Epidermal melanocyte (primary cell): ENCODE measurements at regions not wholly inside any gene's neighbourhood (a gene's known extent, or its start where the extent isn't known, plus 50 kb on each side); places are given as distances from the start of the nearest gene placed in this dataset.
"Not testable (repeated sequence)": the region's sequence is repeated elsewhere in the genome, so short reads cannot be mapped to it uniquely, and the experiment has no call there.

Experiments
- DNase-seq: peaks from one replicate; pipeline ENCODE4 v3.0.0; 2011; ENCODE audit warnings: low spot score; ENCODE audit not compliant: insufficient read length

GRCh38 chr9:7348692-7349091 is 450.9 kb downstream of the DMAC1 start:
- no peak for DNase-seq

- no peak for DNase-seq
These were observed 452.0 kb downstream of the DMAC1 start for GRCh38 chr9:7347556-7347955.

- DNase-seq = no peak
These were observed 453.4 kb downstream of the DMAC1 start for GRCh38 chr9:7346144-7346543.

- DNase-seq = no peak
These were observed 456.8 kb downstream of the DMAC1 start for GRCh38 chr9:7342736-7343135.

DNA sequence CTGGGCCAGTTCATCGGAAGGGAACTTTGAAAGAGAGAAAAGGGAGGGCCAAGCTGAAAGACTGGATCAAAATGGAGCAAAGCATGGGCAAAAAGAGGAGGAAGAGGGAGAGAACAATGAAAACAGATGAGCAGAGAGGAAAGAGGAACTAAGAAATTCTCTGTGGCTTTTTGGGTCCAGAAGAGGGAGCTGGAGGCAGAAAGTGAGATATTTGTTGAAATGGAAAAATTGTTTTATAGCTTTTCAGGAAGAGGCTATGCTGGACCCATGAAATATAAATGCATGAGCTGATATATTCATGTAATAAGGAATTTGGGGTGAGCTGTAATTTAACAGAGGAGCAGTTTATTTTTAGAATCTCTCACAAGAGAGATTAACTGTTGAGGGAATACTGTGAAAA is 457.3 kb downstream of the DMAC1 start:
- no peak for DNase-seq

DNA sequence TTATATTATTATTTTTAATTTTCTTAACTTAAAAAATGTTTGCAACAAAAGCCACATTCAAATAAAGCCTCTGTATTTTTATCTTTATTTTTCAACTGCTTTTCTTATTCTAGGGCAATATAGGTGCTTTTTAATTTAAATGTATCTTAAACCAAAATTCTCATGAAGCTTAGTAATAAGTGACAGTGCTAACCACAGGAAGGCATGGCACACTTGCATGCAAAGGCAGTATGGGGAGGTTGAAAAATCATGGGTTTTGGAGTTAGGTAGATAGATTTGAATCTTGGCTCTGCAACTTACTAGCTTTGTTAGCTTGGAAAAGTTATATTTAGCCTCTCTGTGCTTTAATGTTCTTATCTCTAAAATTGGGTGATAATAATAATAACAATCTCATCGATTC is 458.0 kb downstream of the DMAC1 start:
- DNase-seq = no peak

GRCh38 chr9:7340451-7340850 is 459.1 kb downstream of the DMAC1 start:
- DNase-seq = no peak

- no peak for DNase-seq
These were observed 460.8 kb downstream of the DMAC1 start for GRCh38 chr9:7338586-7339281.

DNA sequence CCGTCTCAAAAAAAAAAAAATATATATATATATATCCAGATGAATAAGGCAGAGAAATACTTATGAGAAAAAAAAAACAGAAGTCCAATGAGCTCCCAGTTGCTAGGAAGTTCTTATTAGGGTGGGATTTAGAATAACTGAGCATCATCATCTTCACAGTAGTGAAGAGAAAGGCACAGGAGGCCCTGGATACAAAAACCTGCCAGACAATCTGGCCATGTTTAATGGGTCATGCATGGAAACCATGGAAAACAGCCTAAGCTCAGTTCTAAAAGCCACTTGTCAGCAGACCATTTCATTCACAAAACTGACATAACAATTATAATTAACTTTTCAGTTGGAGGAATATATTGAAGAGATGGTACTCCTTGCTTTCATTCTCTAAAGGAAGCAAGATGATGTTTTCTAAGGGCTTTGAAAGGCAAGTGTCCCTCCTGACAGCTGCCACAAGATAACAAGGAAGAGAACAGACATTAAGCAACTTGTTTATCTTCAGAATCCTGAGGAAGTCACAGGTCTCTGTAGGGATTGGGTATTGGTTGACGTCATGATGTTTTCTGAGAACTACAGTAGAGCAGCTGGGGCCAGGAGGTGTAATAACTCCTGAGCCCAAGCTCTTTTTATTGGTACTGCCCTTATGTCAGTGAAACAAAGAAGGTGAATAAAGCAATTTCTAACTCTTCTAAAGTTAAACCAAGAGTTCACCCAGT is 463.1 kb downstream of the DMAC1 start:
- no peak for DNase-seq

DNA sequence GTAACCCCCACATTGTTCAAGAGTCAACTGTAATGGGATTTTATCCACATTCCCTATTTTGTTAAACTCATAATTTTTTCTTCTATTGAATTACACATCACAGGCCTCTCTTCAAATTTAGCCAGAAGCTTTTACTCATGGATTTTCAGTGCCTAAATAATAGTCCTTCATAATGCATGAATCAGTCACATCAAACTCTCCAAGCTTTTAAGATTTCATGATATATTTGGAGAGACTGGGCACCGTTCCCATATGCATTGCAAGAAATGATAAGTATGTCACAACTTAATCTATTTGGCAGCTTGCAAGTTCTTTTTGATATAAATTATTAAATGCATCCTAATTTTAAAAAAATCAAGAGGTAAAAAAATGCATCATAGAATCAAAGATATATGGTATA is 465.9 kb downstream of the DMAC1 start:
- DNase-seq = no peak

- no peak for DNase-seq
These were observed 466.8 kb downstream of the DMAC1 start for GRCh38 chr9:7332780-7333179.

DNA sequence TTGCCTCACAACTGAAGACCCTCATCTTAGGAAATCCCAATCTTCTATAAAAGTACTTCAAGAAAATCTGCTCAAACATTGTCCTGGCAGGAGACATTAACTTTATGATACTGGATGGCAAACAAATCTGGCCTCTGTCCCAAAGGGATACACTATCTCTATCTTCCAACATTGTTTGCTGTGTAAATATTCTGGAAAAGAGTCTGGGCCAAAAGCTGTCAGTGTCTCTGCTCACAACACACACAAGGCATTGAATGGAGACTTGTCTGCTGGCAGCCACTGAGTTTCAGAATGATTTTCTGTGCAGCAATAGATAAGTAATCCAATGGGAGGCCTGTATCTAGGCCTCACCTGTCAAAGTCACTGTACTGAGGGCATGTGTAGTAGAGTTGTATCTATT is 471.1 kb downstream of the DMAC1 start:
- DNase-seq = no peak

- no peak for DNase-seq
These were observed 473.6 kb downstream of the DMAC1 start for GRCh38 chr9:7325995-7326394.

GRCh38 chr9:7324152-7324598 is 475.4 kb downstream of the DMAC1 start:
- DNase-seq = no peak

- DNase-seq = no peak
These were observed 478.7 kb downstream of the DMAC1 start for GRCh38 chr9:7320841-7321240.

GRCh38 chr9:7320139-7320538 is 479.4 kb downstream of the DMAC1 start:
- no peak for DNase-seq

- DNase-seq = no peak
These were observed 480.7 kb downstream of the DMAC1 start for GRCh38 chr9:7318920-7319319.

GRCh38 chr9:7316967-7317366 is 482.6 kb downstream of the DMAC1 start:
- DNase-seq = no peak

GRCh38 chr9:7316166-7316795 is 483.3 kb downstream of the DMAC1 start:
- no peak for DNase-seq

GRCh38 chr9:7315746-7316145 is 483.8 kb downstream of the DMAC1 start:
- no peak for DNase-seq

- no peak for DNase-seq
These were observed 484.5 kb downstream of the DMAC1 start for GRCh38 chr9:7315116-7315515.

GRCh38 chr9:7313389-7313788 is 486.2 kb downstream of the DMAC1 start:
- DNase-seq = no peak

- DNase-seq = not testable (repeated sequence)
These were observed 490.5 kb downstream of the DMAC1 start for GRCh38 chr9:7309051-7309450.
